Endothelial cell of umbilical vein (primary cell): ENCODE measurements at regions not wholly inside any gene's neighbourhood (a gene's known extent, or its start where the extent isn't known, plus 50 kb on each side); places are given as distances from the start of the nearest gene placed in this dataset.

Source experiments
- BruUV-seq: library from RNA; stranded (reverse); fragments of 400-500 nt; replicated peaks from 2 replicates; lab custom pipeline; 2021; lab: Mats Ljungman, UMichigan
- CTCF ChIA-PET: fragments of 300-600, 350-600 bp; sonication (Branson Sonifier 250); formaldehyde crosslinking; loops from one replicate; lab custom pipeline; 2021; ENCODE audit warnings: antibody characterized with exemption, inconsistent platforms; lab: Charles Lee
- POLR2A ChIA-PET: fragments of 300-600, 350-600 bp; sonication (Branson Sonifier 250); formaldehyde crosslinking; loops from one replicate; lab custom pipeline; 2021; ENCODE audit warnings: antibody characterized with exemption, inconsistent platforms; lab: Charles Lee
- DNase-seq: peaks from one replicate; pipeline ENCODE4 v3.0.0-alpha.2; 2011; ENCODE audit warnings: low read depth, low spot score
- FAIRE-seq: peaks from 2 replicates; lab custom pipeline; 2011; peaks lifted over from hg19 to GRCh38; lab: Jason Lieb, UNC
- H2AFZ ChIP-seq: 2 replicates; pipeline ENCODE4 v1.6.0; 2012; ENCODE audit warnings: low read depth, low read length, control low read depth, inconsistent platforms
- H3K27ac ChIP-seq: 2 replicates; pipeline ENCODE4 v1.5.1; 2011; ENCODE audit warnings: low read depth, mild to moderate bottlenecking, control low read depth, low read length, moderate library complexity; ENCODE audit not compliant: insufficient read depth
- H3K27me3 ChIP-seq, 2 experiments: 2 replicates each; pipeline versions ENCODE4 v1.6.0 to v1.6.1; 2011; ENCODE audit warnings: low read length in 2 of 2, mixed read lengths in 1 of 2; ENCODE audit not compliant: control insufficient read depth in 2 of 2, insufficient read depth in 2 of 2
- H3K36me3 ChIP-seq, 2 experiments: 2 replicates in 1 of 2; 3 replicates in 1 of 2; pipeline ENCODE4 v1.5.1; 2011; ENCODE audit warnings: low read length in 2 of 2, mild to moderate bottlenecking in 1 of 2, moderate library complexity in 1 of 2; ENCODE audit not compliant: control insufficient read depth in 2 of 2, insufficient read depth in 2 of 2; ENCODE audit errors: extremely low read depth in 1 of 2
- H3K4me1 ChIP-seq: 3 replicates; pipeline ENCODE4 v1.5.1; 2011; ENCODE audit warnings: mild to moderate bottlenecking, low read length; ENCODE audit not compliant: control insufficient read depth, insufficient read depth; ENCODE audit errors: extremely low read depth
- H3K4me2 ChIP-seq: 2 replicates; pipeline ENCODE4 v1.6.1; 2011; ENCODE audit warnings: low read length, control low read depth, mixed read lengths; ENCODE audit not compliant: insufficient read depth
- H3K4me3 ChIP-seq, 3 experiments: fragments of 200-600 bp in 1 of 3; sonication (generic), shearing (Covaris generic) in 1 of 3; replicated peaks in 1 of 3; 2 replicates each; pipeline ENCODE4 v1.5.1; 2011 to 2016; ENCODE audit warnings: control low read depth in 3 of 3, low read length in 3 of 3, mild to moderate bottlenecking in 2 of 3, inconsistent platforms in 1 of 3, low read depth in 1 of 3, moderate library complexity in 1 of 3; ENCODE audit not compliant: insufficient read depth in 1 of 3
- H3K79me2 ChIP-seq: 2 replicates; pipeline ENCODE4 v1.6.0; 2012; ENCODE audit warnings: low read length, inconsistent platforms; ENCODE audit not compliant: control insufficient read depth, insufficient read depth
- H3K9ac ChIP-seq: replicated peaks from 2 replicates; pipeline ENCODE3; 2011; ENCODE audit warnings: low read length, control low read depth; ENCODE audit not compliant: insufficient read depth; ENCODE audit errors: extremely low read depth
- H3K9me1 ChIP-seq: replicated peaks from 3 replicates; pipeline ENCODE4 v1.6.0; 2011; ENCODE audit warnings: mild to moderate bottlenecking, low read length; ENCODE audit not compliant: control insufficient read depth, insufficient read depth; ENCODE audit errors: extremely low read depth
- H3K9me3 ChIP-seq: replicated peaks from 2 replicates; pipeline ENCODE4 v1.5.1; 2012; ENCODE audit warnings: low read length, inconsistent platforms; ENCODE audit not compliant: control insufficient read depth, insufficient read depth
- H4K20me1 ChIP-seq: replicated peaks from 2 replicates; pipeline ENCODE3; 2011; ENCODE audit warnings: mild to moderate bottlenecking, low read length; ENCODE audit not compliant: control insufficient read depth, insufficient read depth; ENCODE audit errors: extremely low read depth
- EZH2 ChIP-seq: IDR thresholded peaks from 2 replicates; pipeline ENCODE4 v1.6.1; 2012; ENCODE audit warnings: borderline replicate concordance, low read depth, mild to moderate bottlenecking, moderate library complexity, low read length, inconsistent platforms; ENCODE audit not compliant: severe bottlenecking
- FOS ChIP-seq: IDR thresholded peaks from 2 replicates; pipeline ENCODE4 v1.6.1; 2011; ENCODE audit warnings: mild to moderate bottlenecking, low read length, moderate library complexity, borderline replicate concordance; ENCODE audit not compliant: insufficient read depth
- GATA2 ChIP-seq: IDR thresholded peaks from 2 replicates; pipeline ENCODE4 v1.7.0; 2011; ENCODE audit warnings: low read depth, mild to moderate bottlenecking, moderate library complexity, mixed read lengths, low read length; ENCODE audit not compliant: insufficient read length, insufficient read depth
- JUN ChIP-seq: IDR thresholded peaks from 2 replicates; pipeline ENCODE4 v1.6.1; 2011; ENCODE audit warnings: borderline replicate concordance, low read depth; ENCODE audit not compliant: insufficient read length, insufficient read depth
- MYC ChIP-seq: IDR thresholded peaks from one replicate; pipeline ENCODE4 v1.6.1; 2011; ENCODE audit warnings: mild to moderate bottlenecking, low read depth, low read length
- POLR2A ChIP-seq: IDR thresholded peaks from 2 replicates; pipeline ENCODE4 v1.6.1; 2012; ENCODE audit warnings: low read depth, mild to moderate bottlenecking, control low read depth, low read length
- POLR2AphosphoS5 ChIP-seq: IDR thresholded peaks from 2 replicates; pipeline ENCODE4 v1.6.1; 2012; ENCODE audit warnings: low read depth, mild to moderate bottlenecking, control low read depth, low read length, moderate library complexity; ENCODE audit not compliant: insufficient read depth
- dilution Hi-C: fragments of 300-500 bp; cut with MboI; formaldehyde crosslinking; loops from one replicate; pipeline ENCODE4 v1.15.0; 2019; ENCODE audit warnings: low sequenced_read_pairs; ENCODE audit not compliant: extremely low pct_ligation_motif_present
- intact Hi-C: fragments of 100-400 bp; cut with micrococcal nuclease; formaldehyde crosslinking; loops from one replicate; pipeline ENCODE4 v1.10.0; 2022
- TF ChIP-seq, protein P1 (sequence below): IDR thresholded peaks from 2 replicates; pipeline ENCODE4 v1.6.1; 2011; ENCODE audit not compliant: insufficient read depth, insufficient read length
- TF ChIP-seq, protein P2 (sequence below), 2 donors: IDR thresholded peaks; 1 replicate in 1 of 2; 2 replicates in 1 of 2; pipeline ENCODE4 v1.5.1; 2011; ENCODE audit warnings: low read length in 2 of 2, mild to moderate bottlenecking in 2 of 2, moderate library complexity in 2 of 2, control low read depth in 1 of 2, inconsistent platforms in 1 of 2, low read depth in 1 of 2; ENCODE audit not compliant: insufficient read depth in 1 of 2; ENCODE audit errors: extremely low read depth in 1 of 2

DNA sequence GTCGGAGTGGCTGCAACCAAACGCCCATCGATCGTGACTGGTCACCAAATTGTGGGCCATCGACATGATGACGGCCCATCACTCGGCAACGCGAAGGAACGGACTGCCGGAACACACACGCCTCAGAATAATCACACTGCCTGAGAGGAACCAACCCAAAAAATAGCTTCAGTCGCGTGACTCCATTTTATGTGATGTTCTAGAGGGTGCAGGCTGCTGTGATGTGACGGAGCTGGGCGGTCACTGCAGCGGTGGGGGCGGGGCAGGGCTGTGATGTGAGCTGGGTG lies 174.6 kb downstream of the CTTN start:
- TF ChIP-seq GATA2 (no peak), JUN (no peak), MYC (no peak), POLR2A (no peak), FOS (no peak), POLR2AphosphoS5 (no peak), EZH2 (no peak)
- TF ChIP-seq, protein P1, sequence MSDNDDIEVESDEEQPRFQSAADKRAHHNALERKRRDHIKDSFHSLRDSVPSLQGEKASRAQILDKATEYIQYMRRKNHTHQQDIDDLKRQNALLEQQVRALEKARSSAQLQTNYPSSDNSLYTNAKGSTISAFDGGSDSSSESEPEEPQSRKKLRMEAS: no peak
- TF ChIP-seq, protein P2, sequence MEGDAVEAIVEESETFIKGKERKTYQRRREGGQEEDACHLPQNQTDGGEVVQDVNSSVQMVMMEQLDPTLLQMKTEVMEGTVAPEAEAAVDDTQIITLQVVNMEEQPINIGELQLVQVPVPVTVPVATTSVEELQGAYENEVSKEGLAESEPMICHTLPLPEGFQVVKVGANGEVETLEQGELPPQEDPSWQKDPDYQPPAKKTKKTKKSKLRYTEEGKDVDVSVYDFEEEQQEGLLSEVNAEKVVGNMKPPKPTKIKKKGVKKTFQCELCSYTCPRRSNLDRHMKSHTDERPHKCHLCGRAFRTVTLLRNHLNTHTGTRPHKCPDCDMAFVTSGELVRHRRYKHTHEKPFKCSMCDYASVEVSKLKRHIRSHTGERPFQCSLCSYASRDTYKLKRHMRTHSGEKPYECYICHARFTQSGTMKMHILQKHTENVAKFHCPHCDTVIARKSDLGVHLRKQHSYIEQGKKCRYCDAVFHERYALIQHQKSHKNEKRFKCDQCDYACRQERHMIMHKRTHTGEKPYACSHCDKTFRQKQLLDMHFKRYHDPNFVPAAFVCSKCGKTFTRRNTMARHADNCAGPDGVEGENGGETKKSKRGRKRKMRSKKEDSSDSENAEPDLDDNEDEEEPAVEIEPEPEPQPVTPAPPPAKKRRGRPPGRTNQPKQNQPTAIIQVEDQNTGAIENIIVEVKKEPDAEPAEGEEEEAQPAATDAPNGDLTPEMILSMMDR (IDR thresholded peaks at IDR 0.05; ENCODE audit: extremely low read depth in 1 of 2, insufficient read depth in 1 of 2, low read depth in 1 of 2, low read length in 2 of 2): no peak
- Histone ChIP-seq H3K9ac (no peak overlapping the region), H3K9me3 (no peaks in the 10 kb centered on the region), H4K20me1 (no peaks in the 10 kb centered on the region), H3K4me1 (no peaks in the 10 kb centered on the region), H3K27me3 (no peaks in the 10 kb centered on the region), H3K4me2 (no peak overlapping the region), H3K9me1 (no peaks in the 10 kb centered on the region), H3K27ac (no peak overlapping the region), H3K79me2 (no peaks in the 10 kb centered on the region), H2AFZ (no peak overlapping the region), H3K4me3 (no peak overlapping the region), H3K36me3 (no peaks in the 10 kb centered on the region)
- intact Hi-C loops (no loop called here), dilution Hi-C loops (no loop called here)
- DNase-seq (no peak), FAIRE-seq (no peak)
- no TSS peak for BruUV-seq
- ChIA-PET POLR2A (no interaction called here), CTCF (no interaction called here)
